ENCODE measurements at regions not wholly inside any gene's neighbourhood (a gene's known extent, or its start where the extent isn't known, plus 50 kb on each side); places are given as distances from the start of the nearest gene placed in this dataset.

- H3K9me3 Mint-ChIP-seq: no peaks in the 10 kb centered on the region
- TF ChIP-seq CREB1 (CRISPR knock-in tag; IDR thresholded peaks at IDR 0.05; ENCODE audit: low read depth) (no peak), STAT1 (IDR thresholded peaks at IDR 0.05; ENCODE audit: unreplicated experiment) (no peak)
- no peaks in the 10 kb centered on the region for H3K79me2 ChIP-seq (replicated peaks; ENCODE audit: insufficient read depth)
These were observed 1325.0 kb downstream of the BRINP3 start for GRCh38 chr1:189152685-189153084.

DNA sequence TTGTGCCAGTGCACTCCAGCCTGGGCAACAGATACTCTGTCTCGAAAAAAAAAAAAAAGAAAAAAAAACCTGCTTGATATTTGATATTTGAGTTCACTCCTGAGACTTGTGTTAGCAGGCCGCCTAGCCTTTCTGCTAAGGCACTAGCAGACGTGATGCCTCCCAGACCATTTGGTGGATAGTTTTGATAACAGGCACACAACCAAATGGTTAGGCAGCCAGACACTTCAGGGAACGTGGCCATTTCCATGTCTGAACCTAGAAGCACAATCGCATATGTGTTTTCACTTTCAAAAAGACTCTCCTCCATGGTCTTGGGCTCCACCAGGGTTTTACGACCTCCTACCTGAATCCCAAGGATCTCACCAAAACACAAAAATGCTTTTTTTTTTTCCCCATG, 1319.5 kb downstream of the BRINP3 start:
- H3K36me3 Mint-ChIP-seq (ENCODE audit: low read depth): no peaks in the 10 kb centered on the region
- no peak overlapping the region for H3K4me2 ChIP-seq
- no peak overlapping the region for H3K4me3 ChIP-seq
- no peaks in the 10 kb centered on the region for H3F3A ChIP-seq (replicated peaks; ENCODE audit: low read depth)
- ATAC-seq (no peak), DNase-seq (ENCODE audit: low spot score) (no peak)
- TF ChIP-seq JUNB (IDR thresholded peaks at IDR 0.05; ENCODE audit: unreplicated experiment) (no peak), CTCF (conservative IDR thresholded peaks at IDR 0.05; ENCODE audit: low read depth in 2 of 2) (no peak)
- H3K4me3 Mint-ChIP-seq: no peak overlapping the region
- peaks cover 2% of the 10 kb centered on the region for H3K27me3 Mint-ChIP-seq (ENCODE audit: insufficient read depth, low read depth, poor library complexity)
- no peak overlapping the region for H3K27ac Mint-ChIP-seq
- no peaks in the 10 kb centered on the region for H3K9me3 Mint-ChIP-seq
- no peaks in the 10 kb centered on the region for H3K9me2 ChIP-seq (ENCODE audit: insufficient read depth)
- no peak overlapping the region for H2AFZ ChIP-seq
- no peak overlapping the region for H3K27ac ChIP-seq (ENCODE audit: low read depth)
- no peaks in the 10 kb centered on the region for H3K4me1 ChIP-seq (ENCODE audit: insufficient read depth)
- H3K79me2 ChIP-seq (replicated peaks; ENCODE audit: insufficient read depth): no peaks in the 10 kb centered on the region
- no peaks in the 10 kb centered on the region for H4K20me1 ChIP-seq (replicated peaks; ENCODE audit: insufficient read depth)
- no peaks in the 10 kb centered on the region for H3K27me3 ChIP-seq (ENCODE audit: insufficient read depth)
- no peaks in the 10 kb centered on the region for H3K36me3 ChIP-seq (ENCODE audit: insufficient read depth)
- no peaks in the 10 kb centered on the region for H3K4me1 Mint-ChIP-seq

More at GRCh38 chr1:189152685-189153084, 1325.0 kb downstream of the BRINP3 start:
- Histone ChIP-seq H3K27ac (ENCODE audit: low read depth) (no peak overlapping the region), H3K4me1 (ENCODE audit: insufficient read depth) (no peaks in the 10 kb centered on the region), H3K9me2 (ENCODE audit: insufficient read depth) (no peaks in the 10 kb centered on the region), H4K20me1 (replicated peaks; ENCODE audit: insufficient read depth) (no peaks in the 10 kb centered on the region), H3K36me3 (ENCODE audit: insufficient read depth) (no peaks in the 10 kb centered on the region), H3K4me2 (no peak overlapping the region), H3F3A (replicated peaks; ENCODE audit: low read depth) (no peaks in the 10 kb centered on the region), H3K4me3 (no peak overlapping the region), H2AFZ (no peak overlapping the region), H3K27me3 (ENCODE audit: insufficient read depth) (no peaks in the 10 kb centered on the region)
- DNase-seq (ENCODE audit: low spot score) (no peak), ATAC-seq (no peak)
- Mint-ChIP-seq H3K4me1 (no peaks in the 10 kb centered on the region), H3K36me3 (ENCODE audit: low read depth) (no peaks in the 10 kb centered on the region), H3K27me3 (ENCODE audit: insufficient read depth, low read depth, poor library complexity) (no peaks in the 10 kb centered on the region), H3K27ac (no peak overlapping the region; the same call in 1 of the 2 replicates), H3K4me3 (no peak overlapping the region)

DNA sequence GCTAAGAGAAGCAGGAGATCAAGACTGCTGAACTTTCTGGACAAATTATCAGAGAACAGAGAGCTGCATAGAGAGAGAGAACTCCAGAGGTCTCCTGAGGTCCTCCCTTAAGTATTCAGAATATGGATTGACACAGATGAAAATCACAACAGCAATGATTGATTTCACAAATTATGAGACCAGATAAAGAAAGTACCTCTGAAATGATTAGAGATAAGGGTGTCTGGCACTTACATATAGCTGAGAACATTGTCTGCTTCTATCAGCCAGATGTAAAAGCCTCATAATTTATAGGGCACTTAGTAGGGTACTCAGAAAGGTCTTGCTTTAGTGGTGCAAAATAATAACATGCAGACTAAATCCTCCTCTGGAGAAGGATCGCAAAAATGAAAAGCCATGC, 1301.8 kb downstream of the BRINP3 start:
- H3K36me3 ChIP-seq (ENCODE audit: insufficient read depth): no peaks in the 10 kb centered on the region
- no peaks in the 10 kb centered on the region for H3K27me3 ChIP-seq (ENCODE audit: insufficient read depth)

More for the DNA sequence above, 1301.8 kb downstream of the BRINP3 start:
- Histone ChIP-seq H3K79me2 (replicated peaks; ENCODE audit: insufficient read depth) (no peaks in the 10 kb centered on the region), H3K9me2 (ENCODE audit: insufficient read depth) (peaks cover 15% of the 10 kb centered on the region; the same call in 1 of the 2 replicates), H2AFZ (no peak overlapping the region), H3K4me2 (no peak overlapping the region), H3K4me1 (ENCODE audit: insufficient read depth) (no peaks in the 10 kb centered on the region), H3F3A (replicated peaks; ENCODE audit: low read depth) (no peaks in the 10 kb centered on the region), H4K20me1 (replicated peaks; ENCODE audit: insufficient read depth) (no peaks in the 10 kb centered on the region), H3K27ac (ENCODE audit: low read depth) (no peak overlapping the region), H3K4me3 (no peak overlapping the region)
- H3K27ac Mint-ChIP-seq: no peak overlapping the region
- H3K9me3 Mint-ChIP-seq: 0 out of 3 replicates have a peak, but pooled peaks cover 3% of the 10 kb centered on the region
- H3K4me3 Mint-ChIP-seq: no peak overlapping the region
- H3K36me3 Mint-ChIP-seq (ENCODE audit: low read depth): no peaks in the 10 kb centered on the region
- no peaks in the 10 kb centered on the region for H3K27me3 Mint-ChIP-seq (ENCODE audit: insufficient read depth, low read depth, poor library complexity)
- no peak for TF ChIP-seq REST (IDR thresholded peaks at IDR 0.05; ENCODE audit: unreplicated experiment)
- ATAC-seq (no peak), DNase-seq (ENCODE audit: low spot score) (no peak)
- no peaks in the 10 kb centered on the region for H3K4me1 Mint-ChIP-seq

Measured in GM23338 (cell line).